ENCODE measurements at regions not wholly inside any gene's neighbourhood (a gene's known extent, or its start where the extent isn't known, plus 50 kb on each side); places are given as distances from the start of the nearest gene placed in this dataset.

- TF ChIP-seq CEBPB (IDR thresholded peaks at IDR 0.05) (no peak), MAX (IDR thresholded peaks at IDR 0.05) (no peak), FOXM1 (IDR thresholded peaks at IDR 0.05; ENCODE audit: borderline replicate concordance, low read depth) (no peak), NFIC (IDR thresholded peaks at IDR 0.05) (no peak), RAD21 (IDR thresholded peaks at IDR 0.05; ENCODE audit: low read depth) (no peak), TAF1 (IDR thresholded peaks at IDR 0.05; ENCODE audit: low read depth) (no peak), CREB1 (IDR thresholded peaks at IDR 0.05; ENCODE audit: low read depth) (no peak), ZBTB7A (IDR thresholded peaks at IDR 0.05; ENCODE audit: low read depth) (no peak), USF1 (IDR thresholded peaks at IDR 0.05) (no peak), REST (IDR thresholded peaks at IDR 0.05; ENCODE audit: low read depth) (no peak), EP300 (IDR thresholded peaks at IDR 0.05; ENCODE audit: borderline replicate concordance) (no peak), TCF12 (IDR thresholded peaks at IDR 0.05; ENCODE audit: low read depth) (no peak)
These were observed 270.6 kb downstream of the PRL start for GRCh38 chr6:22026164-22026678.

- no peak for TF ChIP-seq CEBPB (IDR thresholded peaks at IDR 0.05)
- no peak for TF ChIP-seq USF1 (IDR thresholded peaks at IDR 0.05)
- TF ChIP-seq NFIC (IDR thresholded peaks at IDR 0.05), result no peak
- TF ChIP-seq RAD21 (IDR thresholded peaks at IDR 0.05; ENCODE audit: low read depth), result no peak
- no peak for TF ChIP-seq TAF1 (IDR thresholded peaks at IDR 0.05; ENCODE audit: low read depth)
- no peak for TF ChIP-seq REST (IDR thresholded peaks at IDR 0.05; ENCODE audit: low read depth)
- TF ChIP-seq MAX (IDR thresholded peaks at IDR 0.05), result no peak
These were observed 269.7 kb downstream of the PRL start for GRCh38 chr6:22027040-22027725.

GRCh38 chr6:22028403-22029090 is 268.3 kb downstream of the PRL start:
- TF ChIP-seq NFIC (IDR thresholded peaks at IDR 0.05), result no peak
- no peak for TF ChIP-seq FOXM1 (IDR thresholded peaks at IDR 0.05; ENCODE audit: borderline replicate concordance, low read depth)

GRCh38 chr6:22029171-22029570 is 267.7 kb downstream of the PRL start:
- no peak for TF ChIP-seq NFIC (IDR thresholded peaks at IDR 0.05)
- no peak for TF ChIP-seq FOXM1 (IDR thresholded peaks at IDR 0.05; ENCODE audit: borderline replicate concordance, low read depth)
- no peak for TF ChIP-seq CEBPB (IDR thresholded peaks at IDR 0.05)
- TF ChIP-seq TAF1 (IDR thresholded peaks at IDR 0.05; ENCODE audit: low read depth), result no peak

GRCh38 chr6:22030730-22031619 is 265.9 kb downstream of the PRL start:
- no peak for TF ChIP-seq RAD21 (IDR thresholded peaks at IDR 0.05; ENCODE audit: low read depth)
- no peak for TF ChIP-seq EP300 (IDR thresholded peaks at IDR 0.05; ENCODE audit: borderline replicate concordance)
- no peak for TF ChIP-seq USF1 (IDR thresholded peaks at IDR 0.05)
- no peak for TF ChIP-seq TAF1 (IDR thresholded peaks at IDR 0.05; ENCODE audit: low read depth)
- no peak for TF ChIP-seq YY1 (IDR thresholded peaks at IDR 0.05; ENCODE audit: low read depth)
- TF ChIP-seq REST (IDR thresholded peaks at IDR 0.05; ENCODE audit: low read depth), result no peak
- TF ChIP-seq MAX (IDR thresholded peaks at IDR 0.05), result no peak
- TF ChIP-seq CREB1 (IDR thresholded peaks at IDR 0.05; ENCODE audit: low read depth), result no peak
- no peak for TF ChIP-seq ZBTB7A (IDR thresholded peaks at IDR 0.05; ENCODE audit: low read depth)
- TF ChIP-seq CEBPB (IDR thresholded peaks at IDR 0.05), result no peak
- no peak for TF ChIP-seq TEAD4 (IDR thresholded peaks at IDR 0.05)
- TF ChIP-seq NFIC (IDR thresholded peaks at IDR 0.05), result no peak
- no peak for TF ChIP-seq FOXM1 (IDR thresholded peaks at IDR 0.05; ENCODE audit: borderline replicate concordance, low read depth)
- no peak for TF ChIP-seq TCF12 (IDR thresholded peaks at IDR 0.05; ENCODE audit: low read depth)
- no peak for TF ChIP-seq EGR1 (IDR thresholded peaks at IDR 0.05)
